HEK293 (cell line): ENCODE measurements at regions not wholly inside any gene's neighbourhood (a gene's known extent, or its start where the extent isn't known, plus 50 kb on each side); places are given as distances from the start of the nearest gene placed in this dataset.

Experiments used
- BCL11A ChIP-seq: fragments of 450-650 bp; formaldehyde crosslinking; IDR thresholded peaks from 2 replicates; pipeline ENCODE4 v1.5.1; 2016; ENCODE audit warnings: low read depth, missing biosample characterization, missing genetic modification characterization
- ZNF423 ChIP-seq: fragments of 450-650 bp; formaldehyde crosslinking; IDR thresholded peaks from 2 replicates; pipeline ENCODE4 v1.5.1; 2016; ENCODE audit warnings: missing biosample characterization, missing genetic modification characterization
- ZNF501 ChIP-seq: fragments of 450-650 bp; formaldehyde crosslinking; IDR thresholded peaks from 2 replicates; pipeline ENCODE4 v1.5.1; 2016; ENCODE audit warnings: missing biosample characterization, missing genetic modification characterization

GRCh38 chr7:46007990-46008643, 87.0 kb upstream of the IGFBP3 start:
- no peak for TF ChIP-seq ZNF501 (tag by site-specific recombination)
- TF ChIP-seq ZNF423 = no peak
- no peak for TF ChIP-seq BCL11A (tag by site-specific recombination)
